Nephron (organoid): ENCODE measurements at regions not wholly inside any gene's neighbourhood (a gene's known extent, or its start where the extent isn't known, plus 50 kb on each side); places are given as distances from the start of the nearest gene placed in this dataset.
A peak's percentile ranks its signal among the peaks of the same experiment; 100 is the strongest.

Experiments
- H3K27ac Mint-ChIP-seq, 3 experiments: 2 replicates each; pipeline ENCODE4 v1.8.0; 2020; ENCODE audit warnings: mixed read lengths in 3 of 3, mild to moderate bottlenecking in 2 of 3, moderate library complexity in 1 of 3
- H3K27me3 Mint-ChIP-seq: 2 replicates; pipeline ENCODE4 v1.8.0; 2021; ENCODE audit warnings: low read depth, mild to moderate bottlenecking, moderate library complexity, mixed read lengths
- H3K36me3 Mint-ChIP-seq: 2 replicates; pipeline ENCODE4 v1.8.0; 2020; ENCODE audit warnings: low read depth, mixed read lengths
- H3K4me1 Mint-ChIP-seq: 2 replicates; pipeline ENCODE4 v1.8.0; 2020; ENCODE audit warnings: mixed read lengths
- H3K4me3 Mint-ChIP-seq, 3 experiments: 2 replicates each; pipeline ENCODE4 v1.8.0; 2020; ENCODE audit warnings: mild to moderate bottlenecking in 3 of 3, mixed read lengths in 3 of 3, moderate library complexity in 2 of 3
- H3K9me3 Mint-ChIP-seq: 2 replicates; pipeline ENCODE4 v1.8.0; 2020; ENCODE audit warnings: mixed read lengths
- CTCF ChIP-seq, 3 experiments: fragments of 200-600 bp; sonication (generic); IDR thresholded peaks; one replicate each; pipeline ENCODE4 v1.5.0; 2021; ENCODE audit warnings: antibody characterized with exemption in 3 of 3; ENCODE audit not compliant: unreplicated experiment in 3 of 3

- no peak for TF ChIP-seq CTCF (IDR thresholded peaks at IDR 0.05; ENCODE audit: unreplicated experiment in 3 of 3)
- Mint-ChIP-seq H3K36me3 (no peaks in the 10 kb centered on the region), H3K4me1 (no peaks in the 10 kb centered on the region), H3K9me3 (no peaks in the 10 kb centered on the region), H3K27ac (no peak overlapping the region), H3K4me3 (no peak overlapping the region), H3K27me3 (no peaks in the 10 kb centered on the region)
These were observed 2294.4 kb downstream of the LRRC4C start for GRCh38 chr11:39165021-39165420.

- peaks cover 20% of the 10 kb centered on the region for H3K9me3 Mint-ChIP-seq
- H3K27ac Mint-ChIP-seq = no peak overlapping the region
- H3K4me1 Mint-ChIP-seq = peaks cover 11% of the 10 kb centered on the region
- no peaks in the 10 kb centered on the region for H3K27me3 Mint-ChIP-seq
- H3K4me3 Mint-ChIP-seq = no peak overlapping the region
- no peak for TF ChIP-seq CTCF (IDR thresholded peaks at IDR 0.05; ENCODE audit: unreplicated experiment in 3 of 3)
- no peaks in the 10 kb centered on the region for H3K36me3 Mint-ChIP-seq
These were observed 2310.2 kb downstream of the LRRC4C start for GRCh38 chr11:39149214-39149613.

- no peak overlapping the region for H3K4me3 Mint-ChIP-seq
- H3K9me3 Mint-ChIP-seq = peaks cover 8% of the 10 kb centered on the region
These were observed 2314.1 kb downstream of the LRRC4C start for GRCh38 chr11:39145346-39145745.

GRCh38 chr11:39144351-39145130, 2314.9 kb downstream of the LRRC4C start:
- peaks cover 15% of the 10 kb centered on the region for H3K4me1 Mint-ChIP-seq
- no peaks in the 10 kb centered on the region for H3K27me3 Mint-ChIP-seq
- no peak for TF ChIP-seq CTCF (IDR thresholded peaks at IDR 0.05; ENCODE audit: unreplicated experiment in 3 of 3)
- no peaks in the 10 kb centered on the region for H3K36me3 Mint-ChIP-seq
- peaks cover 3% of the 10 kb centered on the region for H3K9me3 Mint-ChIP-seq
- peak overlapping the region in 1 of 3 experiments; percentile 64 for H3K27ac Mint-ChIP-seq
- H3K4me3 Mint-ChIP-seq = no peak overlapping the region

More at GRCh38 chr11:39145346-39145745, 2314.1 kb downstream of the LRRC4C start:
- Mint-ChIP-seq H3K36me3 (no peaks in the 10 kb centered on the region), H3K27ac (peak overlapping the region in 1 of 3 experiments; percentile 64), H3K4me1 (peaks cover 15% of the 10 kb centered on the region), H3K27me3 (no peaks in the 10 kb centered on the region)
- TF ChIP-seq CTCF (IDR thresholded peaks at IDR 0.05; ENCODE audit: unreplicated experiment in 3 of 3) = no peak

GRCh38 chr11:39139581-39139980, 2319.9 kb downstream of the LRRC4C start:
- Mint-ChIP-seq H3K9me3 (no peaks in the 10 kb centered on the region), H3K4me3 (no peak overlapping the region), H3K4me1 (peaks cover 8% of the 10 kb centered on the region), H3K27me3 (no peaks in the 10 kb centered on the region), H3K36me3 (no peaks in the 10 kb centered on the region), H3K27ac (no peak overlapping the region)
- TF ChIP-seq CTCF (IDR thresholded peaks at IDR 0.05; ENCODE audit: unreplicated experiment in 3 of 3) = no peak

GRCh38 chr11:39120890-39121289, 2338.6 kb downstream of the LRRC4C start:
- Mint-ChIP-seq H3K4me3 (no peak overlapping the region), H3K4me1 (no peaks in the 10 kb centered on the region), H3K27ac (no peak overlapping the region), H3K27me3 (no peaks in the 10 kb centered on the region), H3K9me3 (peaks cover 4% of the 10 kb centered on the region), H3K36me3 (no peaks in the 10 kb centered on the region)
- no peak for TF ChIP-seq CTCF (IDR thresholded peaks at IDR 0.05; ENCODE audit: unreplicated experiment in 3 of 3)
